ENCODE measurements at regions not wholly inside any gene's neighbourhood (a gene's known extent, or its start where the extent isn't known, plus 50 kb on each side); places are given as distances from the start of the nearest gene placed in this dataset.

DNA sequence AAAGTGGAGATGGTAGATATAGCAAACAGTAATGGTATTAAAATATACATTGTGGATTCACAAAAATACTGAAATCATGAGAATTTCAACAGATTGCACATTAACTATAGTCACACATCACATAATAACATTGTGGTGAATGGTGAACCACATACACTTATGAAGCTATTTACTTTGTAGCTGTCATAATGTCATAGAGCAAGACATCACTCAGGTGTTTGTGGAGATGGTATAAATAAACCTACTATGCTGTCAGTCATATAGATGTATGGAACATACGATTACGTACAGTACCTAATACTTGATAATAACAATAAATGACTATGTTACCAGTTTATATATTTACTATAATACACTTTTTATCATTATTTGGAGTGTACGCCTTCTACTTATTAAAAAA, 1416.0 kb upstream of the ALCAM start:
- peaks cover 4% of the 10 kb centered on the region for H3K9me3 Mint-ChIP-seq (ENCODE audit: insufficient read depth)
- ATAC-seq (no peak), DNase-seq (no peak)
- no peak overlapping the region for H3K27ac Mint-ChIP-seq
- no peak overlapping the region for H3K4me3 Mint-ChIP-seq
- no peaks in the 10 kb centered on the region for H3K4me1 Mint-ChIP-seq (ENCODE audit: low read depth)
- no peaks in the 10 kb centered on the region for H3K36me3 Mint-ChIP-seq (ENCODE audit: low read depth)
- H3K27me3 Mint-ChIP-seq (ENCODE audit: low read depth), result no peaks in the 10 kb centered on the region
- CTCF ChIA-PET, result no interaction called here
- POLR2A ChIA-PET, result no interaction called here

- Mint-ChIP-seq H3K27ac (no peak overlapping the region), H3K27me3 (ENCODE audit: low read depth) (no peaks in the 10 kb centered on the region), H3K36me3 (ENCODE audit: low read depth) (no peaks in the 10 kb centered on the region), H3K4me1 (ENCODE audit: low read depth) (no peaks in the 10 kb centered on the region), H3K4me3 (no peak overlapping the region), H3K9me3 (ENCODE audit: insufficient read depth) (peaks cover 9% of the 10 kb centered on the region)
- DNase-seq (no peak), ATAC-seq (no peak)
- ChIA-PET CTCF (no interaction called here), POLR2A (no interaction called here)
These were observed 1412.9 kb upstream of the ALCAM start for GRCh38 chr3:103953796-103954195.

DNA sequence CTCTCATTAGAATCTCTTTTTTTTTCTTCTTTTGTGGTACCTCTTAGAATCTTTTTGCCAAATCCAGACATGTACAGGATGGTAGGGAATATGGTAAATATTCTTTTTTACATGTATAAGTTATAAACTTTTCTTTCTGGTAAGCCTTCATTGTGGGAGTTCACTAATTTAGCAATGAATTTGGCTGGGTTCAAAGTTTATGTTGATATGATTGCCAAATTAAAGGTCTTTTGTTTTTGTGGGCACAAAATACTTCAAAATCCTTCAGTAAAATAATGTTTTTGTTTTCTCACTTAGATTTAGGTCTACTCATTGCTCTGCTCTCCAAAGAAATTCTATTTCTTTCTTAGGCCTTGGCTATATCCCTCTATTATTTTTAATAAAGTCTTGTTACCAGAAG, 1405.9 kb upstream of the ALCAM start:
- ChIA-PET POLR2A (no interaction called here), CTCF (no interaction called here)
- ATAC-seq, result no peak

GRCh38 chr3:103963599-103963998, 1403.1 kb upstream of the ALCAM start:
- DNase-seq, result no peak
- ChIA-PET POLR2A (no interaction called here), CTCF (no interaction called here)
- Mint-ChIP-seq H3K36me3 (ENCODE audit: low read depth) (no peaks in the 10 kb centered on the region), H3K9me3 (ENCODE audit: insufficient read depth) (peaks cover 5% of the 10 kb centered on the region), H3K4me3 (no peak overlapping the region), H3K27me3 (ENCODE audit: low read depth) (no peaks in the 10 kb centered on the region), H3K4me1 (ENCODE audit: low read depth) (no peaks in the 10 kb centered on the region), H3K27ac (no peak overlapping the region)
- no peak for ATAC-seq

More for the DNA sequence above, 1405.9 kb upstream of the ALCAM start:
- H3K9me3 Mint-ChIP-seq (ENCODE audit: insufficient read depth), result peaks cover 10% of the 10 kb centered on the region
- H3K4me1 Mint-ChIP-seq (ENCODE audit: low read depth), result no peaks in the 10 kb centered on the region
- no peak for DNase-seq
- no peaks in the 10 kb centered on the region for H3K36me3 Mint-ChIP-seq (ENCODE audit: low read depth)
- no peaks in the 10 kb centered on the region for H3K27me3 Mint-ChIP-seq (ENCODE audit: low read depth)
- H3K4me3 Mint-ChIP-seq, result no peak overlapping the region
- H3K27ac Mint-ChIP-seq, result no peak overlapping the region

DNA sequence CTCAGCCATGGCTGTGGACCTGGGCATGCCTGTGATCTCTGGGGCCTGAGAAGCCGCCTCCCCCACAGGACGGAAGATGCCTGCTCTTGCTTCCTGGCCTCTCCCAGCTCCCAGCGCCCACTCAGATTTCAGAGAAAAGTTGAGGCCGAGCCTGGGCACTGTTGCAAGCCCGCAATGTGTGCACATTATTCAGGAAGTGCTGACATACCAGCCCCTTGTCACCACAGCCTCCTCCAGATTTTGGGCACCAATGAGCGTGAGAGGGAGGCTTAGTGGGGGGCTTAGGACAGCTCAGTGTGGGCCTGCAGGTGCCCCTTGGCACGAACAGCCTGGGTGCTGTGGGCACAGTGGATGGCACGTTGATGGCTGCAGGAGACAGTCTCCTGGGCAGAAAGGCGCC, 1400.9 kb upstream of the ALCAM start:
- Mint-ChIP-seq H3K4me3 (no peak overlapping the region), H3K4me1 (ENCODE audit: low read depth) (no peaks in the 10 kb centered on the region), H3K9me3 (ENCODE audit: insufficient read depth) (peaks cover 5% of the 10 kb centered on the region), H3K27me3 (ENCODE audit: low read depth) (no peaks in the 10 kb centered on the region), H3K36me3 (ENCODE audit: low read depth) (no peaks in the 10 kb centered on the region), H3K27ac (no peak overlapping the region)
- no peak for DNase-seq
- no peak for ATAC-seq
- POLR2A ChIA-PET, result no interaction called here
- CTCF ChIA-PET, result no interaction called here

- POLR2A ChIA-PET, result no interaction called here
- CTCF ChIA-PET, result no interaction called here
- no peak overlapping the region for H3K4me3 Mint-ChIP-seq
- H3K4me1 Mint-ChIP-seq (ENCODE audit: low read depth), result no peaks in the 10 kb centered on the region
- no peak overlapping the region for H3K27ac Mint-ChIP-seq
- DNase-seq (no peak), ATAC-seq (no peak)
- H3K27me3 Mint-ChIP-seq (ENCODE audit: low read depth), result no peaks in the 10 kb centered on the region
- no peaks in the 10 kb centered on the region for H3K36me3 Mint-ChIP-seq (ENCODE audit: low read depth)
- peaks cover 5% of the 10 kb centered on the region for H3K9me3 Mint-ChIP-seq (ENCODE audit: insufficient read depth)
These were observed 1400.0 kb upstream of the ALCAM start for GRCh38 chr3:103966749-103967148.

DNA sequence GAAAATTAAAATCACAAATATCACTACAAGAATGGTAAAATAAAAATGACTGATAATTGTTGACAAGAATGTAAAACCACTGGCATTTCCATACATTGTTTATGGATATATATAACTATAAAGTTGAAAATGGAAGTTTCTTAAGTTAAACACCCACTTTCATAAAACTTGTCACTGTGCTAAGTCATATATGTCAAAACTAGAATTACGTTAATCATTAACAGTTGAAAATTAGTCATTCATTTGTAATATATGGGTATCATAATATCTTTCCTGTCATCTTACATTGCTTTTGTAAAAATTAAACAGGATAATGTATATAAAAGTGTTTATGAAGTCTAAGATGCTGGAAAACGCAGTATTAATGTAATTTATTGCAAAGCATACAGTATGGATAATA, 1398.6 kb upstream of the ALCAM start:
- Mint-ChIP-seq H3K36me3 (ENCODE audit: low read depth) (no peaks in the 10 kb centered on the region), H3K27me3 (ENCODE audit: low read depth) (no peaks in the 10 kb centered on the region), H3K4me3 (no peak overlapping the region), H3K9me3 (ENCODE audit: insufficient read depth) (peaks cover 13% of the 10 kb centered on the region), H3K27ac (no peak overlapping the region), H3K4me1 (ENCODE audit: low read depth) (no peaks in the 10 kb centered on the region)
- ATAC-seq (no peak), DNase-seq (no peak)
- POLR2A ChIA-PET, result no interaction called here
- CTCF ChIA-PET, result no interaction called here

DNA sequence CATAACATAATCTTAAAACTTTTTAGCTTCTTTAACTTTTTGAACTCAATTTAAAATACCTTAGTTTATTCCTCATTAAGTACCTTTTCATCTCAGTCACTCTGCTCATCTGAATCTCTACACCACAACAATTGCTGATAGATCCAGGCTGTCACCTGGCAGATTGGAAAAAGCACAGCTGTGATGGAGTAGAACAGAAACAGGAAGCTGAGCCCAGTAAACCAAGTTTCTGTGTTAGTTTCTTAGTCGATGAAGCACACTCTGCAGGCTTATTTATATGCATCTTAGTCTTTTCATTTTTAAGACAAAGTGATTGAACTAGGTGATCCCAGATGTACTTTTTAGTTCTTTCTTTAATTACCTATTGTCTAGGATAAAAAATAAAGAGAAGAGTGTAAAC, 1398.0 kb upstream of the ALCAM start:
- Mint-ChIP-seq H3K4me1 (ENCODE audit: low read depth) (no peaks in the 10 kb centered on the region), H3K27me3 (ENCODE audit: low read depth) (no peaks in the 10 kb centered on the region), H3K9me3 (ENCODE audit: insufficient read depth) (peaks cover 13% of the 10 kb centered on the region), H3K4me3 (no peak overlapping the region), H3K27ac (no peak overlapping the region), H3K36me3 (ENCODE audit: low read depth) (no peaks in the 10 kb centered on the region)
- DNase-seq (no peak), ATAC-seq (no peak)
- ChIA-PET CTCF (no interaction called here), POLR2A (no interaction called here)

GRCh38 chr3:103976931-103977339, 1389.8 kb upstream of the ALCAM start:
- Mint-ChIP-seq H3K4me1 (ENCODE audit: low read depth) (no peaks in the 10 kb centered on the region), H3K27ac (no peak overlapping the region), H3K9me3 (ENCODE audit: insufficient read depth) (peaks cover 12% of the 10 kb centered on the region), H3K36me3 (ENCODE audit: low read depth) (no peaks in the 10 kb centered on the region), H3K27me3 (ENCODE audit: low read depth) (no peaks in the 10 kb centered on the region), H3K4me3 (no peak overlapping the region)
- no peak for ATAC-seq
- ChIA-PET POLR2A (no interaction called here), CTCF (no interaction called here)
- DNase-seq, result no peak

DNA sequence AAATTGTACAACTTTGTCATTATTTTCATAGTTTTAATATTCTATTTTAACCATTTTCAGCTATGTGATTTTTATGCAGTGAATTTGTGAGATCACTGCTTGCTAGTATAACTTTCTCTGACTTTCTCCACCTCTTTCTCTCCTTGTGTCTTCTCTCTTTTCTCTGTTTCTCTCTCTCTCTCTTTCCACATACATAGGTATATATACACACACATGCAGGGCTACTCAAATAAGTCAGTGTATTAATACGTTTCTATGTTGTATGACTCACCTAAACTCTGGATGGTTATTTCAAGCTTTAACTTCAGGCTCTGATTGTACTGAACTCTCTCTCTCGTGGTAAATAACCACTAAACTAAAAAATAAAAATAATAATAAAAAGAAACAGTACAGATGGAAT, 1389.3 kb upstream of the ALCAM start:
- DNase-seq (no peak), ATAC-seq (no peak)
- no peak overlapping the region for H3K27ac Mint-ChIP-seq
- CTCF ChIA-PET, result no interaction called here
- no peaks in the 10 kb centered on the region for H3K36me3 Mint-ChIP-seq (ENCODE audit: low read depth)
- POLR2A ChIA-PET, result no interaction called here
- H3K9me3 Mint-ChIP-seq (ENCODE audit: insufficient read depth), result peaks cover 8% of the 10 kb centered on the region
- H3K4me3 Mint-ChIP-seq, result no peak overlapping the region
- H3K27me3 Mint-ChIP-seq (ENCODE audit: low read depth), result no peaks in the 10 kb centered on the region
- H3K4me1 Mint-ChIP-seq (ENCODE audit: low read depth), result no peaks in the 10 kb centered on the region

- Mint-ChIP-seq H3K4me1 (ENCODE audit: low read depth) (no peaks in the 10 kb centered on the region), H3K4me3 (no peak overlapping the region), H3K9me3 (ENCODE audit: insufficient read depth) (no peaks in the 10 kb centered on the region), H3K27ac (no peak overlapping the region), H3K27me3 (ENCODE audit: low read depth) (no peaks in the 10 kb centered on the region), H3K36me3 (ENCODE audit: low read depth) (no peaks in the 10 kb centered on the region)
- ATAC-seq (no peak), DNase-seq (no peak)
- ChIA-PET CTCF (no interaction called here), POLR2A (no interaction called here)
These were observed 1375.1 kb upstream of the ALCAM start for GRCh38 chr3:103991461-103992115.

GRCh38 chr3:103992469-103992868, 1374.2 kb upstream of the ALCAM start:
- ChIA-PET POLR2A (no interaction called here), CTCF (no interaction called here)
- ATAC-seq (no peak), DNase-seq (no peak)
- no peak overlapping the region for H3K4me3 Mint-ChIP-seq
- no peaks in the 10 kb centered on the region for H3K4me1 Mint-ChIP-seq (ENCODE audit: low read depth)
- H3K27ac Mint-ChIP-seq, result no peak overlapping the region
- no peaks in the 10 kb centered on the region for H3K27me3 Mint-ChIP-seq (ENCODE audit: low read depth)
- no peaks in the 10 kb centered on the region for H3K36me3 Mint-ChIP-seq (ENCODE audit: low read depth)
- no peaks in the 10 kb centered on the region for H3K9me3 Mint-ChIP-seq (ENCODE audit: insufficient read depth)

DNA sequence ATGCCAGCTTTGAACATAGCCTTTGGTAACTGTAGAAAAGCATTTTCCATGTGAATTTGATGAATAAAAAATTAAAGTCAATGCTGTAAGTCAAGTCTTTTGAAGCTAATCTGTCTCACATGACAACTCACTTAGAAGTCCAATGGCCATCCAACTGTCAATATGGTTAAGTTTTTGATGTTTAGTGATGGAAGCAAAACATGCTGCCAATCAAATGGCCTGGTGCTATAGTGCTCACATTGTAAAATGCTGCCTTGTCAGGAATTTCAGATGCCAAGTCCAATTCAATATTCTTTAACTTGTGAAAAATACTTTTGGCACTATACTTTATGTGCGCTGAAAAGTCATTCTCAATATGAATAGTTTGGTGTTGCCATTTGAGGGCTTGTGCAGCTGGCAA, 1361.8 kb upstream of the ALCAM start:
- no peaks in the 10 kb centered on the region for H3K36me3 Mint-ChIP-seq (ENCODE audit: low read depth)
- no peak for DNase-seq
- ChIA-PET CTCF (no interaction called here), POLR2A (no interaction called here)
- no peaks in the 10 kb centered on the region for H3K9me3 Mint-ChIP-seq (ENCODE audit: insufficient read depth)
- no peak overlapping the region for H3K4me3 Mint-ChIP-seq
- ATAC-seq, result no peak
- H3K4me1 Mint-ChIP-seq (ENCODE audit: low read depth), result no peaks in the 10 kb centered on the region
- no peak overlapping the region for H3K27ac Mint-ChIP-seq
- no peaks in the 10 kb centered on the region for H3K27me3 Mint-ChIP-seq (ENCODE audit: low read depth)
